Uterus (tissue), 3 donors: ENCODE measurements at regions not wholly inside any gene's neighbourhood (a gene's known extent, or its start where the extent isn't known, plus 50 kb on each side); places are given as distances from the start of the nearest gene placed in this dataset.

ENCODE experiments used
- DNase-seq, 2 donors: peaks; one replicate each; pipeline ENCODE4 v3.0.0-alpha.2; 2019 to 2020
- H3K27ac ChIP-seq, 2 donors: fragments of 200-600 bp; sonication (generic); 1 replicate in 1 of 2; 2 replicates in 1 of 2; pipeline ENCODE4 v1.5.1; 2016 to 2018
- H3K27me3 ChIP-seq, 2 donors: fragments of 200-600 bp; sonication (generic); one replicate each; pipeline ENCODE4 v1.5.1; 2018 to 2019; ENCODE audit warnings: control low read depth in 1 of 2
- H3K36me3 ChIP-seq, 2 donors: fragments of 200-600 bp; sonication (generic); one replicate each; pipeline ENCODE4 v1.5.1; 2019; ENCODE audit warnings: control low read depth in 1 of 2
- H3K4me1 ChIP-seq, 2 donors: fragments of 200-600 bp; sonication (generic); one replicate each; pipeline ENCODE4 v1.5.1; 2018 to 2019; ENCODE audit warnings: control low read depth in 1 of 2
- H3K4me3 ChIP-seq, 2 donors: fragments of 200-600 bp; sonication (generic); 1 replicate in 1 of 2; 2 replicates in 1 of 2; pipeline ENCODE4 v1.5.1; 2018 to 2019; ENCODE audit warnings: mild to moderate bottlenecking in 1 of 2
- H3K9me3 ChIP-seq, 2 donors: fragments of 200-600 bp; sonication (generic); one replicate each; pipeline ENCODE4 v1.5.1; 2019; ENCODE audit warnings: control low read depth in 1 of 2
- POLR2A ChIP-seq, 2 donors: fragments of 450-650 bp; IDR thresholded peaks; one replicate each; pipeline ENCODE4 v1.6.1; 2016; ENCODE audit warnings: antibody characterized with exemption in 2 of 2, mild to moderate bottlenecking in 1 of 2, moderate library complexity in 1 of 2
- intact Hi-C: fragments of 100-400 bp; cut with DNase I; formaldehyde crosslinking; loops from one replicate; pipeline ENCODE4 v1.15.1; 2023; ENCODE audit warnings: low total_unique reads
- TF ChIP-seq, protein P1 (sequence below), 4 experiments: fragments of 200-600 bp in 2 of 4; fragments of 450-650 bp in 2 of 4; sonication (generic) in 2 of 4; IDR thresholded peaks; one replicate each; pipeline ENCODE4 v1.5.1; 2016 to 2019; ENCODE audit warnings: antibody characterized with exemption in 4 of 4, mild to moderate bottlenecking in 2 of 4, moderate library complexity in 1 of 4
- donor health status: DM: yes; HTN: yes; CAD: no.

DNA sequence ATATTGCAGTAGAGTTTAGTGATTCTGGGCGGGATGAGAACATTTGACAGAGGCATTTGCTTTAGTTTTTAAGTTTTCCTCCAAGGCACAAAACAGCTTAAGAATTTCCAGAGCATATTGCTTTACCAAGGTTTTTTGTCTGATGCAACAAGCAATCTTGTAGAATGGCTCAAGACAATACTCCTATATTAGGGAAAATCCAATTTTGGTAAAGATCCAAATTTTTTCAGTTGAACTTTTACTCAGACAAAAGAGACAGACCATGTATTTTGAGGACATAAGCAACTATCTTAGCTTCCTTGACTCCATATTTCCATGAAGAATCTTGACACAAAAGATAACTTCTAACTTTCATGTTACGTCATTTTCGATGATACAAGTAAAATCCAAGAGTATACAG, 92.3 kb upstream of the NANOS1 start:
- Histone ChIP-seq H3K27me3 (no peaks in the 10 kb centered on the region), H3K4me3 (no peak overlapping the region), H3K36me3 (no peaks in the 10 kb centered on the region), H3K4me1 (no peaks in the 10 kb centered on the region), H3K9me3 (no peaks in the 10 kb centered on the region), H3K27ac (no peak overlapping the region)
- intact Hi-C loops = no loop called here
- TF ChIP-seq POLR2A (IDR thresholded peaks at IDR 0.05) = no peak
- TF ChIP-seq, protein P1, sequence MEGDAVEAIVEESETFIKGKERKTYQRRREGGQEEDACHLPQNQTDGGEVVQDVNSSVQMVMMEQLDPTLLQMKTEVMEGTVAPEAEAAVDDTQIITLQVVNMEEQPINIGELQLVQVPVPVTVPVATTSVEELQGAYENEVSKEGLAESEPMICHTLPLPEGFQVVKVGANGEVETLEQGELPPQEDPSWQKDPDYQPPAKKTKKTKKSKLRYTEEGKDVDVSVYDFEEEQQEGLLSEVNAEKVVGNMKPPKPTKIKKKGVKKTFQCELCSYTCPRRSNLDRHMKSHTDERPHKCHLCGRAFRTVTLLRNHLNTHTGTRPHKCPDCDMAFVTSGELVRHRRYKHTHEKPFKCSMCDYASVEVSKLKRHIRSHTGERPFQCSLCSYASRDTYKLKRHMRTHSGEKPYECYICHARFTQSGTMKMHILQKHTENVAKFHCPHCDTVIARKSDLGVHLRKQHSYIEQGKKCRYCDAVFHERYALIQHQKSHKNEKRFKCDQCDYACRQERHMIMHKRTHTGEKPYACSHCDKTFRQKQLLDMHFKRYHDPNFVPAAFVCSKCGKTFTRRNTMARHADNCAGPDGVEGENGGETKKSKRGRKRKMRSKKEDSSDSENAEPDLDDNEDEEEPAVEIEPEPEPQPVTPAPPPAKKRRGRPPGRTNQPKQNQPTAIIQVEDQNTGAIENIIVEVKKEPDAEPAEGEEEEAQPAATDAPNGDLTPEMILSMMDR (IDR thresholded peaks at IDR 0.05) = no peak
- DNase-seq = no peak

- Histone ChIP-seq H3K36me3 (no peaks in the 10 kb centered on the region), H3K9me3 (no peaks in the 10 kb centered on the region), H3K4me1 (no peaks in the 10 kb centered on the region), H3K27me3 (no peaks in the 10 kb centered on the region), H3K4me3 (no peak overlapping the region), H3K27ac (no peak overlapping the region)
- no peak for DNase-seq
- intact Hi-C loops = no loop called here
- TF ChIP-seq POLR2A (IDR thresholded peaks at IDR 0.05) = no peak
- TF ChIP-seq, protein P1 (IDR thresholded peaks at IDR 0.05) = no peak
Observed at GRCh38 chr10:118939211-118940007, 90.1 kb upstream of the NANOS1 start.

GRCh38 chr10:118940386-118940785, 89.1 kb upstream of the NANOS1 start:
- no peak for DNase-seq
- no peak for TF ChIP-seq POLR2A (IDR thresholded peaks at IDR 0.05)
- TF ChIP-seq, protein P1 (IDR thresholded peaks at IDR 0.05) = no peak

DNA sequence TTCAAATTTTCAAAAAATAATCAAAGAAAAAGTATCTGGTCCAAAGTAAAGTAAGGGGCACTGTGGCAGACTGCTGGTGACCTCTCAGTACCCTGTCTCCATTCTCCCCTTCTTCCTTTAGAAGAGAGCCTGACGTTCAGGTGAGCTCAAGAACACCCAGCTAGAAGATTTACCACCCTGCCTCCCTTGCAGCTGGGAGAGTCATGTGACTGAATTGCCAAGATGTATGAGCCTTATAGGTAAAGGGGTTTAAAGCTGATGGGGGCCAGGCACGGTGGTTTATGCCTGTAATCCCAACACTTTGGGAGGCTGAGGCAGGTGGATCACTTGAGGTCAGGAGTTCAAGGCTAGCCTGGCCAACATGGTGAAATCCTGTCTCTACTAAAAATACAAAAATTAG, 86.3 kb upstream of the NANOS1 start:
- Histone ChIP-seq H3K4me1 (no peaks in the 10 kb centered on the region), H3K9me3 (no peaks in the 10 kb centered on the region), H3K27me3 (no peaks in the 10 kb centered on the region), H3K27ac (no peak overlapping the region), H3K4me3 (no peak overlapping the region), H3K36me3 (no peaks in the 10 kb centered on the region)
- DNase-seq = no peak
- TF ChIP-seq POLR2A (IDR thresholded peaks at IDR 0.05) = no peak
- intact Hi-C loops = no loop called here

More at GRCh38 chr10:118940386-118940785, 89.1 kb upstream of the NANOS1 start:
- no peaks in the 10 kb centered on the region for H3K9me3 ChIP-seq
- no peaks in the 10 kb centered on the region for H3K36me3 ChIP-seq
- no peak overlapping the region for H3K4me3 ChIP-seq
- intact Hi-C loops = no loop called here
- no peaks in the 10 kb centered on the region for H3K4me1 ChIP-seq
- H3K27ac ChIP-seq = no peak overlapping the region
- no peaks in the 10 kb centered on the region for H3K27me3 ChIP-seq

GRCh38 chr10:118944959-118945633, 84.4 kb upstream of the NANOS1 start:
- Histone ChIP-seq H3K9me3 (no peaks in the 10 kb centered on the region), H3K4me1 (no peaks in the 10 kb centered on the region), H3K27me3 (no peaks in the 10 kb centered on the region), H3K27ac (no peak overlapping the region), H3K36me3 (no peaks in the 10 kb centered on the region), H3K4me3 (no peak overlapping the region)
- DNase-seq = no peak
- intact Hi-C loops = no loop called here
- no peak for TF ChIP-seq POLR2A (IDR thresholded peaks at IDR 0.05)
- TF ChIP-seq, protein P1 (IDR thresholded peaks at IDR 0.05) = no peak
